PC-3 (cell line): ENCODE measurements at regions not wholly inside any gene's neighbourhood (a gene's known extent, or its start where the extent isn't known, plus 50 kb on each side); places are given as distances from the start of the nearest gene placed in this dataset.

Source experiments
- ATAC-seq: fragments of 200-7000 bp; cut with Tn5 transposase; 2 replicates; pipeline ENCODE4 v1.9.1; 2020; ENCODE audit warnings: mild to moderate bottlenecking, moderate library complexity
- BruUV-seq: library from RNA; stranded (reverse); fragments of 400-500 nt; replicated peaks from 2 replicates; lab custom pipeline; 2021; lab: Mats Ljungman, UMichigan
- CTCF ChIA-PET: fragments of 300-600 bp; sonication (Branson Sonifier 250); formaldehyde crosslinking; loops from one replicate; lab custom pipeline; 2022; ENCODE audit warnings: antibody characterized with exemption; lab: Charles Lee
- POLR2A ChIA-PET: fragments of 300-600 bp; sonication (Branson Sonifier 250); formaldehyde crosslinking; loops from one replicate; lab custom pipeline; 2022; ENCODE audit warnings: antibody characterized with exemption; ENCODE audit not compliant: unreplicated experiment; lab: Charles Lee
- DNase-seq: peaks from one replicate; pipeline ENCODE4 v3.0.0-alpha.2; 2015
- H2AFZ ChIP-seq: fragments of 300-600 bp; sonication (generic); 2 replicates; pipeline ENCODE4 v1.6.0; 2016; ENCODE audit warnings: antibody characterized with exemption, low read length
- H3F3A ChIP-seq: fragments of 300-600 bp; sonication (generic); one replicate; pipeline ENCODE4 v1.6.0; 2017; ENCODE audit warnings: antibody characterized with exemption, low read length, control low read depth, mild to moderate bottlenecking; ENCODE audit not compliant: unreplicated experiment
- H3K27ac ChIP-seq: fragments of 300-600 bp; sonication (generic); 2 replicates; pipeline ENCODE4 v1.5.1; 2016; ENCODE audit warnings: mild to moderate bottlenecking, low read length
- H3K27me3 ChIP-seq: fragments of 300-600 bp; sonication (generic); 2 replicates; pipeline ENCODE4 v1.6.1; 2016; ENCODE audit warnings: low read length, mixed read lengths
- H3K36me3 ChIP-seq: fragments of 300-600 bp; sonication (generic); 2 replicates; pipeline ENCODE4 v1.6.1; 2016; ENCODE audit warnings: low read depth, mixed run types, low read length, mixed read lengths
- H3K4me1 ChIP-seq: fragments of 300-600 bp; sonication (generic); 2 replicates; pipeline ENCODE4 v1.5.1; 2016; ENCODE audit warnings: low read length; ENCODE audit not compliant: insufficient read depth
- H3K4me2 ChIP-seq: fragments of 300-600 bp; sonication (generic); 2 replicates; pipeline ENCODE4 v1.6.0; 2016; ENCODE audit warnings: low read length
- H3K4me3 ChIP-seq: fragments of 300-600 bp; sonication (generic); 2 replicates; pipeline ENCODE4 v1.5.1; 2016; ENCODE audit warnings: mild to moderate bottlenecking, low read length, mixed read lengths
- H3K79me2 ChIP-seq: fragments of 300-600 bp; sonication (generic); 2 replicates; pipeline ENCODE4 v1.6.1; 2017; ENCODE audit warnings: low read length, mixed read lengths
- H3K9ac ChIP-seq: fragments of 300-600 bp; sonication (generic); 2 replicates; pipeline ENCODE4 v1.6.0; 2016; ENCODE audit warnings: mild to moderate bottlenecking, low read length
- H3K9me2 ChIP-seq: fragments of 300-600 bp; sonication (generic); replicated peaks from 2 replicates; pipeline ENCODE4 v1.6.1; 2016; ENCODE audit warnings: mixed run types, low read length, mixed read lengths
- H3K9me3 ChIP-seq: fragments of 300-600 bp; sonication (generic); 2 replicates; pipeline ENCODE4 v1.6.1; 2016; ENCODE audit warnings: low read length, mixed read lengths
- H4K20me1 ChIP-seq: fragments of 300-600 bp; sonication (generic); 2 replicates; pipeline ENCODE4 v1.6.1; 2016; ENCODE audit warnings: low read length, mixed read lengths
- CTCF ChIP-seq: fragments of 300-600 bp; sonication (generic); conservative IDR thresholded peaks from 2 replicates; pipeline ENCODE4 v1.5.1; 2017; ENCODE audit warnings: antibody characterized with exemption, low read depth, mild to moderate bottlenecking, low read length
- EZH2 ChIP-seq: fragments of 300-600 bp; sonication (generic); IDR thresholded peaks from one replicate; pipeline ENCODE4 v1.6.1; 2017; ENCODE audit warnings: antibody characterized with exemption, mild to moderate bottlenecking, low read length; ENCODE audit not compliant: unreplicated experiment
- EZH2phosphoT487 ChIP-seq: fragments of 300-600 bp; sonication (generic); IDR thresholded peaks from 2 replicates; pipeline ENCODE4 v1.6.1; 2018; ENCODE audit warnings: mild to moderate bottlenecking, antibody characterized with exemption, low read length, borderline replicate concordance
- intact Hi-C: fragments of 100-400 bp; cut with micrococcal nuclease; formaldehyde crosslinking; loops from 2 replicates; pipeline ENCODE4 v1.9.0; 2023

GRCh38 chr4:66017671-66018070 is 347.4 kb upstream of the EPHA5 start:
- ATAC-seq = no peak
- no peaks in the 10 kb centered on the region for H4K20me1 ChIP-seq
- ChIA-PET POLR2A (interaction anchor here (0.7 kb wide), 1 partner anchor 18 kb away, joined by 3 read pairs; no protein-coding TSS in a partner anchor), CTCF (no interaction called here)
- H3K9me2 ChIP-seq = no peaks in the 10 kb centered on the region
- BruUV-seq = no TSS peak
- peaks cover 11% of the 10 kb centered on the region; the same call in 1 of the 2 replicates for H3K9me3 ChIP-seq
- no peak for TF ChIP-seq CTCF
- no peaks in the 10 kb centered on the region for H3K27me3 ChIP-seq
- no peak overlapping the region for H3K27ac ChIP-seq
- DNase-seq = no peak
- no peak overlapping the region for H3K9ac ChIP-seq
- no peak overlapping the region for H3K4me2 ChIP-seq
- no peaks in the 10 kb centered on the region for H3K4me1 ChIP-seq
- H2AFZ ChIP-seq = no peak overlapping the region
- H3K79me2 ChIP-seq = no peaks in the 10 kb centered on the region
- intact Hi-C loops = no loop called here
- no peaks in the 10 kb centered on the region for H3F3A ChIP-seq
- no peak overlapping the region for H3K4me3 ChIP-seq
- H3K36me3 ChIP-seq = 0 out of 2 replicates have a peak, but pooled peaks cover 2% of the 10 kb centered on the region

- no peak overlapping the region for H3K27ac ChIP-seq
- no peak overlapping the region for H3K4me3 ChIP-seq
- no peaks in the 10 kb centered on the region for H3K4me1 ChIP-seq
- intact Hi-C loops = no loop called here
- ChIA-PET CTCF (no interaction called here), POLR2A (no interaction called here)
- no TSS peak for BruUV-seq
- no peaks in the 10 kb centered on the region for H3F3A ChIP-seq
- H4K20me1 ChIP-seq = no peaks in the 10 kb centered on the region
- H3K79me2 ChIP-seq = no peaks in the 10 kb centered on the region
- H3K36me3 ChIP-seq = 0 out of 2 replicates have a peak, but pooled peaks cover 4% of the 10 kb centered on the region
- peaks cover 21% of the 10 kb centered on the region for H3K9me3 ChIP-seq
- ATAC-seq = no peak
- H3K27me3 ChIP-seq = no peaks in the 10 kb centered on the region
- DNase-seq = no peak
- no peak overlapping the region for H3K9ac ChIP-seq
- no peak overlapping the region for H2AFZ ChIP-seq
- no peaks in the 10 kb centered on the region for H3K9me2 ChIP-seq
- no peak for TF ChIP-seq EZH2phosphoT487
- TF ChIP-seq EZH2 = no peak
- no peak for TF ChIP-seq CTCF
- no peak overlapping the region for H3K4me2 ChIP-seq
Observed at GRCh38 chr4:66016240-66016639, 346.0 kb upstream of the EPHA5 start.

GRCh38 chr4:66014146-66014765 is 344.0 kb upstream of the EPHA5 start:
- peaks cover 21% of the 10 kb centered on the region for H3K9me3 ChIP-seq
- DNase-seq = no peak
- no peaks in the 10 kb centered on the region for H4K20me1 ChIP-seq
- no peak overlapping the region for H3K4me2 ChIP-seq
- no peaks in the 10 kb centered on the region for H3K79me2 ChIP-seq
- intact Hi-C loops = no loop called here
- no peak for ATAC-seq
- H2AFZ ChIP-seq = no peak overlapping the region
- H3K4me3 ChIP-seq = no peak overlapping the region
- TF ChIP-seq CTCF (no peak), EZH2 (no peak), EZH2phosphoT487 (no peak)
- no peak overlapping the region for H3K9ac ChIP-seq
- no peaks in the 10 kb centered on the region for H3K9me2 ChIP-seq
- no TSS peak for BruUV-seq
- no peak overlapping the region for H3K27ac ChIP-seq
- CTCF ChIA-PET = no interaction called here
- no peaks in the 10 kb centered on the region for H3K27me3 ChIP-seq
- H3K4me1 ChIP-seq = no peaks in the 10 kb centered on the region
- POLR2A ChIA-PET = no interaction called here
- no peaks in the 10 kb centered on the region for H3F3A ChIP-seq
- H3K36me3 ChIP-seq = peaks cover 8% of the 10 kb centered on the region; the same call in 1 of the 2 replicates
